ENCODE measurements at regions not wholly inside any gene's neighbourhood (a gene's known extent, or its start where the extent isn't known, plus 50 kb on each side); places are given as distances from the start of the nearest gene placed in this dataset.

- intact Hi-C loops (cut with DNase I; ENCODE audit: low total_unique reads), result no loop called here
- no peak overlapping the region for H3K27ac ChIP-seq
- H3K27me3 ChIP-seq, result no peaks in the 10 kb centered on the region
- H3K4me3 ChIP-seq, result no peak overlapping the region
- no peaks in the 10 kb centered on the region for H3K4me1 ChIP-seq
- in situ Hi-C loops (cut with MboI; ENCODE audit: low pct_ligation_motif_present in 1 of 4, low pct_unique_long_range_greater_than_20kb in 1 of 4, low sequenced_read_pairs in 3 of 4), result no loop called here
- DNase-seq, result no peak
- 52 to 60% methylated on average over 1 of the region's 1 CpG for WGBS, 2 donors (ENCODE audit: low coverage in 1 of 2)
- H3K9me3 ChIP-seq, result no peaks in the 10 kb centered on the region
- TF ChIP-seq POLR2AphosphoS5 (IDR thresholded peaks at IDR 0.05), result no peak
- no peak for TF ChIP-seq EP300 (IDR thresholded peaks at IDR 0.05; ENCODE audit: low read depth)
- no peak for TF ChIP-seq POLR2A (IDR thresholded peaks at IDR 0.05)
- TF ChIP-seq CTCF (IDR thresholded peaks at IDR 0.05), result no peak
- H3K36me3 ChIP-seq, result no peaks in the 10 kb centered on the region
Observed at GRCh38 chr11:98099371-98099770, 921.4 kb upstream of the CNTN5 start.

- Histone ChIP-seq H3K27me3 (no peaks in the 10 kb centered on the region), H3K4me1 (no peaks in the 10 kb centered on the region), H3K4me3 (no peak overlapping the region), H3K36me3 (no peaks in the 10 kb centered on the region), H3K27ac (no peak overlapping the region), H3K9me3 (no peaks in the 10 kb centered on the region)
- DNase-seq, result no peak
- TF ChIP-seq EP300 (IDR thresholded peaks at IDR 0.05; ENCODE audit: low read depth) (no peak), POLR2A (IDR thresholded peaks at IDR 0.05) (no peak), POLR2AphosphoS5 (IDR thresholded peaks at IDR 0.05) (no peak), CTCF (IDR thresholded peaks at IDR 0.05) (no peak)
- intact Hi-C loops (cut with DNase I; ENCODE audit: low total_unique reads) (no loop called here), in situ Hi-C loops (cut with MboI; ENCODE audit: low pct_ligation_motif_present in 1 of 4, low pct_unique_long_range_greater_than_20kb in 1 of 4, low sequenced_read_pairs in 3 of 4) (no loop called here)
- 53 to 61% methylated on average over 2 of the region's 2 CpGs for WGBS, 2 donors (ENCODE audit: low coverage in 1 of 2)
Observed at GRCh38 chr11:98100689-98101088, 920.1 kb upstream of the CNTN5 start.

DNA sequence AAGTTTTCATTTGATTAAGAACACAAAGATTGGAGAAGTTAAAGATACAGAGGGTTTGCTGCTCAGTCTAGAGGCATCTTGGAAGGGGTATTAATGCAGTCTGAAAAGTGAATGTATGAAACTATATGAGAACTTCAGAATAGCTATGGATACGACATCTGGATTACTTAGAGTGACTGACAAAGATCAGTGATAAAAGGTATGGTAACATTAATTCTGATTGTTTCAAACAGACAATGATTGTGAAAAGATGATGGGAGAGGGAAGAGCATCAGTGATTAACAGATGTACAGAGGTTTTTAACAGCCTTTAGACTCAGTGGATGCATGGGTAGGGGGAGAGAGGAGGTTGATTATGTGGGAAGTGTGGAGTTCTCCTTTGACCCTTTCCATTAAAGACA is 919.4 kb upstream of the CNTN5 start:
- H3K27ac ChIP-seq, result no peak overlapping the region
- in situ Hi-C loops (cut with MboI; ENCODE audit: low pct_ligation_motif_present in 1 of 4, low pct_unique_long_range_greater_than_20kb in 1 of 4, low sequenced_read_pairs in 3 of 4) (no loop called here), intact Hi-C loops (cut with DNase I; ENCODE audit: low total_unique reads) (no loop called here)
- H3K4me1 ChIP-seq, result no peaks in the 10 kb centered on the region
- no peak for DNase-seq
- TF ChIP-seq EP300 (IDR thresholded peaks at IDR 0.05; ENCODE audit: low read depth) (no peak), POLR2AphosphoS5 (IDR thresholded peaks at IDR 0.05) (no peak), POLR2A (IDR thresholded peaks at IDR 0.05) (no peak), CTCF (IDR thresholded peaks at IDR 0.05) (no peak)
- no peaks in the 10 kb centered on the region for H3K27me3 ChIP-seq
- no peaks in the 10 kb centered on the region for H3K36me3 ChIP-seq
- WGBS, 2 donors (ENCODE audit: low coverage in 1 of 2), result 76 to 89% methylated on average over 1 of the region's 1 CpG
- no peak overlapping the region for H3K4me3 ChIP-seq
- H3K9me3 ChIP-seq, result no peaks in the 10 kb centered on the region

- in situ Hi-C loops (cut with MboI; ENCODE audit: low pct_ligation_motif_present in 1 of 4, low pct_unique_long_range_greater_than_20kb in 1 of 4, low sequenced_read_pairs in 3 of 4) (no loop called here), intact Hi-C loops (cut with DNase I; ENCODE audit: low total_unique reads) (no loop called here)
- Histone ChIP-seq H3K27me3 (no peaks in the 10 kb centered on the region), H3K9me3 (no peaks in the 10 kb centered on the region), H3K27ac (no peak overlapping the region), H3K36me3 (no peaks in the 10 kb centered on the region), H3K4me1 (no peaks in the 10 kb centered on the region), H3K4me3 (no peak overlapping the region)
- no peak for DNase-seq
- TF ChIP-seq CTCF (IDR thresholded peaks at IDR 0.05) (no peak), EP300 (IDR thresholded peaks at IDR 0.05; ENCODE audit: low read depth) (no peak), POLR2A (IDR thresholded peaks at IDR 0.05) (no peak), POLR2AphosphoS5 (IDR thresholded peaks at IDR 0.05) (no peak)
Observed at GRCh38 chr11:98104249-98104648, 916.5 kb upstream of the CNTN5 start.
